HT1080 (cell line): ENCODE measurements at regions not wholly inside any gene's neighbourhood (a gene's known extent, or its start where the extent isn't known, plus 50 kb on each side); places are given as distances from the start of the nearest gene placed in this dataset.
"Not testable (repeated sequence)": the region's sequence is repeated elsewhere in the genome, so short reads cannot be mapped to it uniquely, and the experiment has no call there.

Source experiments
- DNase-seq: peaks from one replicate; pipeline ENCODE4 v3.0.0-alpha.2; 2015; ENCODE audit warnings: low read depth

- no peak for DNase-seq
Observed at GRCh38 chr2:61774351-61774750, 79.5 kb downstream of the FAM161A start.

- peak; percentile 6 for DNase-seq
Observed at GRCh38 chr2:61771904-61772845, 81.7 kb downstream of the FAM161A start.

GRCh38 chr2:61770746-61771145, 83.1 kb downstream of the FAM161A start:
- DNase-seq: peak; percentile 70

GRCh38 chr2:61770298-61770697, 83.6 kb downstream of the FAM161A start:
- DNase-seq: peak; percentile 48

GRCh38 chr2:61769093-61769675, 84.7 kb downstream of the FAM161A start:
- peak; percentile 7 for DNase-seq

- DNase-seq: peak; percentile 96
Observed at GRCh38 chr2:61764035-61764800, 89.6 kb downstream of the FAM161A start.

GRCh38 chr2:61763605-61764034, 90.2 kb downstream of the FAM161A start:
- no peak for DNase-seq

GRCh38 chr2:61762292-61762691, 91.6 kb downstream of the FAM161A start:
- DNase-seq: peak; percentile 19

- DNase-seq: peak; percentile 78
Observed at GRCh38 chr2:61759718-61760117, 94.1 kb downstream of the FAM161A start.

GRCh38 chr2:61759005-61759404, 94.9 kb downstream of the FAM161A start:
- DNase-seq: peak; percentile 62

- no peak for DNase-seq
Observed at GRCh38 chr2:61758159-61758558, 95.7 kb downstream of the FAM161A start.

GRCh38 chr2:61753512-61753911, 100.3 kb downstream of the FAM161A start:
- DNase-seq: no peak

GRCh38 chr2:61750624-61751023, 103.2 kb downstream of the FAM161A start:
- DNase-seq: no peak

GRCh38 chr2:61742955-61743354, 110.9 kb downstream of the FAM161A start:
- DNase-seq: no peak

- no peak for DNase-seq
Observed at GRCh38 chr2:61737841-61738240, 116.0 kb downstream of the FAM161A start.

- no peak for DNase-seq
Observed at GRCh38 chr2:61736953-61737352, 116.9 kb downstream of the FAM161A start.

- DNase-seq: no peak
Observed at GRCh38 chr2:61733563-61733962, 120.3 kb downstream of the FAM161A start.

- no peak for DNase-seq
Observed at GRCh38 chr2:61732787-61733186, 121.1 kb downstream of the FAM161A start.

GRCh38 chr2:61727746-61728145, 126.1 kb downstream of the FAM161A start:
- peak; percentile 41 for DNase-seq

- DNase-seq: no peak
Observed at GRCh38 chr2:61726456-61727209, 127.2 kb downstream of the FAM161A start.

GRCh38 chr2:61723364-61723763, 130.5 kb downstream of the FAM161A start:
- DNase-seq: not testable (repeated sequence)
